Ascending aorta (tissue), 2 donors: ENCODE measurements at regions not wholly inside any gene's neighbourhood (a gene's known extent, or its start where the extent isn't known, plus 50 kb on each side); places are given as distances from the start of the nearest gene placed in this dataset.

ENCODE experiments used
- DNase-seq, 2 donors: peaks; one replicate each; pipeline ENCODE4 v3.0.0-alpha.2; 2019; ENCODE audit warnings: low spot score in 2 of 2
- H3K27ac ChIP-seq, 2 donors: fragments of 200-600 bp; sonication (generic); one replicate each; pipeline ENCODE4 v1.5.1; 2016 to 2017; ENCODE audit warnings: mild to moderate bottlenecking in 1 of 2
- H3K27me3 ChIP-seq: fragments of 200-600 bp; sonication (generic); one replicate; pipeline ENCODE4 v1.5.1; 2017
- H3K36me3 ChIP-seq, 2 donors: fragments of 200-600 bp; sonication (generic); one replicate each; pipeline ENCODE4 v1.5.1; 2016
- H3K4me1 ChIP-seq, 2 donors: fragments of 200-600 bp; sonication (generic); one replicate each; pipeline ENCODE4 v1.5.1; 2016 to 2017; ENCODE audit warnings: mild to moderate bottlenecking in 1 of 2
- H3K4me3 ChIP-seq, 2 donors: fragments of 200-600 bp; sonication (generic); one replicate each; pipeline ENCODE4 v1.5.1; 2016 to 2017; ENCODE audit warnings: mild to moderate bottlenecking in 1 of 2
- H3K9me3 ChIP-seq, 2 donors: fragments of 200-600 bp; sonication (generic); one replicate each; pipeline ENCODE4 v1.5.1; 2016
- intact Hi-C: fragments of 100-400 bp; cut with DNase I; formaldehyde crosslinking; loops from one replicate; pipeline ENCODE4 v1.15.1; 2023
- TF ChIP-seq, protein P1 (sequence below), 3 experiments: fragments of 200-600 bp in 2 of 3; fragments of 450-650 bp in 1 of 3; sonication (generic) in 2 of 3; IDR thresholded peaks; one replicate each; pipeline ENCODE4 v1.5.1; 2016 to 2019; ENCODE audit warnings: antibody characterized with exemption in 3 of 3, mild to moderate bottlenecking in 1 of 3, moderate library complexity in 1 of 3

DNA sequence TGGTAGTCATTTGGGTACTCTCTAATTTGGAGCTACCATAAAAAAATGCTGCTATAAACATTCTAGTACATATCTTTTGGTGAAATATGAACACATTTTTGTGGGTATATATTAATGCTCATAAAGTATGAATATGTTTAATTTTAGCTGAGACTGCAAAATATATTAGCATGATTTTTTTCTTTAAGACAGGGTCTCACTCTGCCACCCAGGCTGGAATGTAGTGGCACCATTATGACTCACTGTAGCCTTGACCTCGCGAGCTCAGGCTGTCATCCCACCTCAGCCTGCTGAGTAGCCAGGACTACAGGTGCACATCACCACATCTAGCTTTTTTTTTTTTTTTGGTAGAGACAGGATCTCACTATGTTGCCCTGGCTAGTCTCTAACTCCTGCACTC is 371.7 kb downstream of the SOX9 start:
- no peak for DNase-seq
- Histone ChIP-seq H3K27me3 (no peaks in the 10 kb centered on the region), H3K9me3 (no peaks in the 10 kb centered on the region), H3K4me3 (no peak overlapping the region), H3K36me3 (no peaks in the 10 kb centered on the region), H3K4me1 (no peaks in the 10 kb centered on the region), H3K27ac (no peak overlapping the region)
- intact Hi-C loops, result no loop called here
- TF ChIP-seq, protein P1, sequence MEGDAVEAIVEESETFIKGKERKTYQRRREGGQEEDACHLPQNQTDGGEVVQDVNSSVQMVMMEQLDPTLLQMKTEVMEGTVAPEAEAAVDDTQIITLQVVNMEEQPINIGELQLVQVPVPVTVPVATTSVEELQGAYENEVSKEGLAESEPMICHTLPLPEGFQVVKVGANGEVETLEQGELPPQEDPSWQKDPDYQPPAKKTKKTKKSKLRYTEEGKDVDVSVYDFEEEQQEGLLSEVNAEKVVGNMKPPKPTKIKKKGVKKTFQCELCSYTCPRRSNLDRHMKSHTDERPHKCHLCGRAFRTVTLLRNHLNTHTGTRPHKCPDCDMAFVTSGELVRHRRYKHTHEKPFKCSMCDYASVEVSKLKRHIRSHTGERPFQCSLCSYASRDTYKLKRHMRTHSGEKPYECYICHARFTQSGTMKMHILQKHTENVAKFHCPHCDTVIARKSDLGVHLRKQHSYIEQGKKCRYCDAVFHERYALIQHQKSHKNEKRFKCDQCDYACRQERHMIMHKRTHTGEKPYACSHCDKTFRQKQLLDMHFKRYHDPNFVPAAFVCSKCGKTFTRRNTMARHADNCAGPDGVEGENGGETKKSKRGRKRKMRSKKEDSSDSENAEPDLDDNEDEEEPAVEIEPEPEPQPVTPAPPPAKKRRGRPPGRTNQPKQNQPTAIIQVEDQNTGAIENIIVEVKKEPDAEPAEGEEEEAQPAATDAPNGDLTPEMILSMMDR (IDR thresholded peaks at IDR 0.05), result no peak

DNA sequence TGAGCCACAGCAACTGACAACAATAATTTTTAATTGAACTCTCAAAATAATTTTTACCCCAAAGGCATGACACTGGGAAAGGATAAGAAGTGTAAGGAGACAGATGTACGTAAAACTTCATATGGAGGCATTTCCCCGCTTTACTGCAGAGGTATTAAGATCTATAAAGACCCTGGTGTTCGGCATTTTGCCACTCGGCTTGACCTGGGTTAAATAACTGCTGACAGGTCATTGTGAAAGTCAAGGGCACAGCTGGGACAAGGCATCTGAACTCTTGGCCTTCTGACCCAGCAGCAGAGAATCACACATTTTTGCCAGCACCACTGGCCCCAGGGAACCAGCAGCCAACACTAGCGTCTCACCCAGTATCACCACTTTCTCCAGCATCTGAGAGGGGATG is 372.1 kb downstream of the SOX9 start:
- no peak for DNase-seq
- no peaks in the 10 kb centered on the region for H3K36me3 ChIP-seq
- TF ChIP-seq, protein P1 (IDR thresholded peaks at IDR 0.05), result no peak
- H3K9me3 ChIP-seq, result no peaks in the 10 kb centered on the region
- H3K4me1 ChIP-seq, result no peaks in the 10 kb centered on the region
- no peak overlapping the region for H3K27ac ChIP-seq
- no peak overlapping the region for H3K4me3 ChIP-seq
- intact Hi-C loops, result no loop called here
- no peaks in the 10 kb centered on the region for H3K27me3 ChIP-seq

DNA sequence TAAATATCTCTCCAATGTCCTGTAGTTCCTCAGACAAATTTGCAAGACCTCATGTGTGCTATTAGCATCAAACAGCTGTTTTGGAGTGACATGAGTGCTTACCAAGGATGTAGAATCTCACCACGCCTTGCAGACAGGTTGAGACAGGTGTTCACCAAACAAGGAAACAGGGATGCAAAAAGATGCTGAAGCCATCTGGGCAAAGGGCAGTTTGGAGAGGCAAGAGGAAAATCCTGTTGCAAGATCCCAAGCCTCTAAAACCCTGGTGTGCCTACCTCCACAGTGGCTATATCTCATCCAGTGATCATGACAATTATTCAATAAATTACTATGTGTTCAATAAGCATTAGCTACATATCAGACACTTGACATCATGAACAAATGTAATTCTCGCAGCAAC is 373.7 kb downstream of the SOX9 start:
- intact Hi-C loops, result no loop called here
- TF ChIP-seq, protein P1 (IDR thresholded peaks at IDR 0.05), result no peak
- no peaks in the 10 kb centered on the region for H3K36me3 ChIP-seq
- no peaks in the 10 kb centered on the region for H3K4me1 ChIP-seq
- no peak for DNase-seq
- H3K9me3 ChIP-seq, result no peaks in the 10 kb centered on the region
- no peak overlapping the region for H3K4me3 ChIP-seq
- H3K27ac ChIP-seq, result no peak overlapping the region
- no peaks in the 10 kb centered on the region for H3K27me3 ChIP-seq

DNA sequence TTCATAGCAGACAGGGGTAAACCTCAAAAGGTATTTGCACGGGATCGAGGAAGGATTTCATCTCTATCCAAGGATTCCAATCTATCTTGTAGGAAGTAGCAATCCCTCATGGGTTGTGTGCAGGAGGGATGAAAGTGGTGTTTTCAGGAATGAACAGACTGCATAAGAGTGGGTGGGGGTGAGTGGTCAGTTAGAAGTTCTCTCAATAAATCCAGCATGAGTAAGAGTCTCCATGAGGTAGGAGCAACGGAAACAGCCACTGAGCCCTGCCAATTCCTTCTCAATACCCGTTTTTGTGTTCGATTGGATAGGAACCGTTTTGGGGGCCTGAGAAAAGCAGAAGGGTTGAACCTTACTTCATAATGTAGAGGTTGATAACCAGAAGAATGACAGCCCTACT is 375.6 kb downstream of the SOX9 start:
- Histone ChIP-seq H3K27ac (no peak overlapping the region), H3K27me3 (no peaks in the 10 kb centered on the region), H3K4me3 (no peak overlapping the region), H3K9me3 (no peaks in the 10 kb centered on the region), H3K4me1 (peaks cover 0 to under 1% of the 10 kb centered on the region in 2 donors), H3K36me3 (no peaks in the 10 kb centered on the region)
- intact Hi-C loops, result no loop called here
- TF ChIP-seq, protein P1 (IDR thresholded peaks at IDR 0.05), result no peak
- no peak for DNase-seq

DNA sequence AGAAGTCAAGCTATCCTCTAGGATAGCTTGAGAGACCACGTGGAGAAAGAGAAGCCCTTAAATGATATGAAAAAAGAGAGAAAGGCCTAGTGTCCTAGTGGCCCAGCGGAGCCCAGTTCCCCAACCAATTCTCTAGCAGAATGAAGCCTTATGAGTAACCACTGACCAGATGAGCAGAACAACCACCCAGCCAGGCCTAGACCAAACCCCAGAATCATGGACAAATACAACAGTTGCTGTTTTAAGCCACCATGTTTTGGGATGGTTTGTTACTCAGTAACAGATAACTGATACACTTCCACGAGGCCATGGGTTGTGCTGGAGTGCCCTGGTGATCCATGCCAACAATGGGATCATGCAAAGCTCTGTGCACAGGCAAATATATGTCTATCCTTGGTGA is 377.1 kb downstream of the SOX9 start:
- TF ChIP-seq, protein P1 (IDR thresholded peaks at IDR 0.05), result no peak
- Histone ChIP-seq H3K27ac (no peak overlapping the region), H3K9me3 (no peaks in the 10 kb centered on the region), H3K36me3 (no peaks in the 10 kb centered on the region), H3K27me3 (no peaks in the 10 kb centered on the region), H3K4me1 (peaks cover 0 to 10% of the 10 kb centered on the region in 2 donors), H3K4me3 (no peak overlapping the region)
- intact Hi-C loops, result no loop called here
- no peak for DNase-seq
